ENCODE measurements at regions not wholly inside any gene's neighbourhood (a gene's known extent, or its start where the extent isn't known, plus 50 kb on each side); places are given as distances from the start of the nearest gene placed in this dataset.

- no peak for DNase-seq
These were observed 68.8 kb upstream of the APC start for GRCh38 chr5:112668911-112669310.

- DNase-seq = no peak
These were observed 68.2 kb upstream of the APC start for GRCh38 chr5:112669328-112669963.

GRCh38 chr5:112671687-112672086, 66.0 kb upstream of the APC start:
- DNase-seq = no peak

- DNase-seq = no peak
These were observed 56.2 kb upstream of the APC start for GRCh38 chr5:112681481-112681908.

- no peak for DNase-seq
These were observed 55.0 kb upstream of the APC start for GRCh38 chr5:112682621-112683061.

GRCh38 chr5:112684121-112684520, 53.6 kb upstream of the APC start:
- no peak for DNase-seq

GRCh38 chr5:112684737-112685136, 52.9 kb upstream of the APC start:
- DNase-seq = peak; percentile 25

GRCh38 chr5:112685386-112685785, 52.3 kb upstream of the APC start:
- no peak for DNase-seq

- no peak for DNase-seq
These were observed 51.8 kb upstream of the APC start for GRCh38 chr5:112685931-112686330.

GRCh38 chr5:112686675-112687074, 51.0 kb upstream of the APC start:
- DNase-seq = peak; percentile 63

GRCh38 chr5:112687306-112687705, 50.4 kb upstream of the APC start:
- no peak for DNase-seq
